H9 (cell line): ENCODE measurements at regions not wholly inside any gene's neighbourhood (a gene's known extent, or its start where the extent isn't known, plus 50 kb on each side); places are given as distances from the start of the nearest gene placed in this dataset.

Source experiments
- DNase-seq: peaks from one replicate; pipeline ENCODE4 v3.0.0-alpha.2; 2017
- H2AFZ ChIP-seq: one replicate; pipeline ENCODE4 v1.6.1; 2013; ENCODE audit warnings: mild to moderate bottlenecking, low read length, control low read depth, moderate library complexity
- H2AK5ac ChIP-seq: 2 replicates; pipeline ENCODE4 v1.6.1; 2013; ENCODE audit warnings: low read length, control low read depth, mixed read lengths; ENCODE audit not compliant: insufficient read length
- H2BK120ac ChIP-seq: one replicate; pipeline ENCODE4 v1.6.1; 2013; ENCODE audit warnings: low read depth, mild to moderate bottlenecking, low read length, control low read depth, inconsistent platforms; ENCODE audit not compliant: poor library complexity, severe bottlenecking
- H2BK12ac ChIP-seq: 2 replicates; pipeline ENCODE4 v1.6.1; 2013; ENCODE audit warnings: low read length, control low read depth, mixed read lengths, low read depth; ENCODE audit not compliant: insufficient read length
- H2BK15ac ChIP-seq: 2 replicates; pipeline ENCODE4 v1.6.1; 2013; ENCODE audit warnings: low read depth, low read length, control low read depth
- H2BK20ac ChIP-seq: one replicate; pipeline ENCODE4 v1.6.1; 2013; ENCODE audit warnings: low read depth, mild to moderate bottlenecking, low read length, control low read depth, inconsistent platforms; ENCODE audit not compliant: poor library complexity, severe bottlenecking
- H2BK5ac ChIP-seq: 2 replicates; pipeline ENCODE4 v1.6.1; 2013; ENCODE audit warnings: low read length, control low read depth, mixed read lengths; ENCODE audit not compliant: insufficient read length
- H3K14ac ChIP-seq: 2 replicates; pipeline ENCODE4 v1.6.1; 2013; ENCODE audit warnings: low read length, control low read depth; ENCODE audit not compliant: insufficient read depth
- H3K18ac ChIP-seq: 2 replicates; pipeline ENCODE4 v1.6.1; 2013; ENCODE audit warnings: low read depth, mild to moderate bottlenecking, mixed read lengths, low read length, control low read depth; ENCODE audit not compliant: insufficient read length
- H3K23ac ChIP-seq: 2 replicates; pipeline ENCODE4 v1.6.1; 2013; ENCODE audit warnings: low read length, control low read depth, mixed read lengths, low read depth; ENCODE audit not compliant: insufficient read length
- H3K23me2 ChIP-seq: 2 replicates; pipeline ENCODE4 v1.6.1; 2013; ENCODE audit warnings: low read depth, mild to moderate bottlenecking, mixed read lengths, low read length, control low read depth; ENCODE audit not compliant: insufficient read length, poor library complexity, severe bottlenecking
- H3K27ac ChIP-seq: 2 replicates; pipeline ENCODE4 v1.5.1; 2013; ENCODE audit warnings: low read length, control low read depth, mixed read lengths, low read depth; ENCODE audit not compliant: insufficient read length
- H3K27me3 ChIP-seq: 2 replicates; pipeline ENCODE4 v1.6.1; 2013; ENCODE audit warnings: low read length, control low read depth, inconsistent platforms; ENCODE audit not compliant: insufficient read depth
- H3K4ac ChIP-seq: 2 replicates; pipeline ENCODE4 v1.6.1; 2013; ENCODE audit warnings: low read depth, mild to moderate bottlenecking, control low read depth, inconsistent platforms, low read length, moderate library complexity
- H3K4me1 ChIP-seq: 2 replicates; pipeline ENCODE4 v1.6.1; 2013; ENCODE audit warnings: low read length, control low read depth, inconsistent platforms; ENCODE audit not compliant: insufficient read depth
- H3K4me2 ChIP-seq: 2 replicates; pipeline ENCODE4 v1.6.1; 2013; ENCODE audit warnings: low read length, control low read depth, mixed read lengths; ENCODE audit not compliant: insufficient read length, insufficient read depth
- H3K56ac ChIP-seq: 2 replicates; pipeline ENCODE4 v1.6.1; 2013; ENCODE audit warnings: low read depth, mild to moderate bottlenecking, mixed read lengths, low read length, control low read depth; ENCODE audit not compliant: insufficient read length
- H3K79me1 ChIP-seq: 2 replicates; pipeline ENCODE4 v1.6.1; 2013; ENCODE audit warnings: low read depth, mild to moderate bottlenecking, moderate library complexity, low read length, control low read depth, inconsistent platforms; ENCODE audit not compliant: insufficient read depth, poor library complexity, severe bottlenecking
- H3K79me2 ChIP-seq: 2 replicates; pipeline ENCODE4 v1.6.1; 2013; ENCODE audit warnings: low read length, control low read depth, inconsistent platforms; ENCODE audit not compliant: insufficient read depth
- H3K9ac ChIP-seq: 2 replicates; pipeline ENCODE4 v1.6.1; 2013; ENCODE audit warnings: low read length, control low read depth, mixed read lengths; ENCODE audit not compliant: insufficient read length; ENCODE audit errors: extremely low read depth
- H3K9me3 ChIP-seq: one replicate; pipeline ENCODE4 v1.6.1; 2013; ENCODE audit warnings: low read depth, low read length, inconsistent platforms; ENCODE audit not compliant: control insufficient read depth
- H3T11ph ChIP-seq: one replicate; pipeline ENCODE4 v1.6.1; 2013; ENCODE audit warnings: mild to moderate bottlenecking, low read length, control low read depth, inconsistent platforms
- H4K20me1 ChIP-seq: one replicate; pipeline ENCODE4 v1.6.1; 2013; ENCODE audit not compliant: control insufficient read depth, insufficient read length, insufficient read depth
- H4K5ac ChIP-seq: 2 replicates; pipeline ENCODE4 v1.6.1; 2013; ENCODE audit warnings: low read depth, mild to moderate bottlenecking, mixed read lengths, low read length, control low read depth; ENCODE audit not compliant: insufficient read length
- H4K8ac ChIP-seq: replicated peaks from 2 replicates; pipeline ENCODE4 v1.6.1; 2013; ENCODE audit warnings: low read length, control low read depth, mixed read lengths, low read depth; ENCODE audit not compliant: insufficient read length
- H4K91ac ChIP-seq: 2 replicates; pipeline ENCODE4 v1.6.1; 2013; ENCODE audit warnings: low read depth, mild to moderate bottlenecking, moderate library complexity, mixed read lengths, low read length, control low read depth; ENCODE audit not compliant: insufficient read length
- H3K27ac Mint-ChIP-seq, 3 experiments: 2 replicates in 2 of 3; 3 replicates in 1 of 3; pipeline ENCODE4 v1.8.0; 2020 to 2021; ENCODE audit warnings: mixed read lengths in 3 of 3, mild to moderate bottlenecking in 1 of 3, moderate library complexity in 1 of 3
- H3K27me3 Mint-ChIP-seq: 2 replicates; pipeline ENCODE4 v1.8.0; 2021; ENCODE audit warnings: low read depth, mild to moderate bottlenecking, moderate library complexity, mixed read lengths
- H3K36me3 Mint-ChIP-seq, 3 experiments: 2 replicates in 2 of 3; 3 replicates in 1 of 3; pipeline ENCODE4 v1.8.0; 2020 to 2021; ENCODE audit warnings: low read depth in 3 of 3, mixed read lengths in 3 of 3; ENCODE audit not compliant: insufficient read depth in 1 of 3
- H3K4me1 Mint-ChIP-seq, 2 experiments: 2 replicates each; pipeline ENCODE4 v1.8.0; 2020; ENCODE audit warnings: mixed read lengths in 2 of 2
- H3K4me3 Mint-ChIP-seq, 2 experiments: 2 replicates in 1 of 2; 3 replicates in 1 of 2; pipeline ENCODE4 v1.8.0; 2020 to 2021; ENCODE audit warnings: mild to moderate bottlenecking in 2 of 2, mixed read lengths in 2 of 2, moderate library complexity in 1 of 2
- H3K9me3 Mint-ChIP-seq, 2 experiments: 2 replicates in 1 of 2; 3 replicates in 1 of 2; pipeline ENCODE4 v1.8.0; 2020; ENCODE audit warnings: mild to moderate bottlenecking in 2 of 2, mixed read lengths in 2 of 2, moderate library complexity in 1 of 2
- WGBS: extraction: QIAGEN DNeasy Blood & Tissue Kit; methylation state at CpG from one replicate; pipeline ENCODE4 v1.1.7; 2013; ENCODE audit warnings: missing lambda C conversion rate, low lambda C conversion rate, mixed read lengths; ENCODE audit not compliant: insufficient read length; ENCODE audit errors: extremely low coverage; 5-methylcytosine and 5-hydroxymethylcytosine counted together
- TF ChIP-seq, protein P1 (sequence below): fragments of 200-600 bp; sonication (generic); conservative IDR thresholded peaks from 3 replicates; pipeline ENCODE4 v1.8.0; 2021; ENCODE audit warnings: antibody characterized with exemption, mild to moderate bottlenecking

DNA sequence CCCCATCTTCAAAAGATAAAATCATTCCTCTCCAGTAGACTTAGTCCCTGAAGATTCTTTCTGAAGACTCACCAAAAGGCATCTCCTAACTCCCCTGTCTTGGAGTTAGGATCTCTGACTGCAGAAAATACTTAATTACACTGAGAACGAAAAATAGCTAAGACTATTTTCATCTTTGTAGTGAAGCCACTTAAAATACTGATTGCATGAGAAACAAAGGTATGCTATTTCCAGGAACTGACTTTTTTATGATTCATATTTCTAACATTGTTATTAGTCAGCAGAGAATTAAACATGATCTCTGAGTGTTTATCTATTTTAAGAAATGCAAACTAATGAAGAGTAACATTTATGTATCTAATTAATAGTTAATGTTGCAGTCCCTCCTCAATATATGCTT lies 71.8 kb upstream of the NR3C2 start:
- no peak overlapping the region for H2AFZ ChIP-seq
- Mint-ChIP-seq H3K36me3 (no peaks in the 10 kb centered on the region), H3K27ac (no peak overlapping the region), H3K4me3 (no peak overlapping the region), H3K4me1 (no peaks in the 10 kb centered on the region), H3K27me3 (peaks cover 2% of the 10 kb centered on the region; the same call in 1 of the 2 replicates), H3K9me3 (peaks cover 0 to 4% of the 10 kb centered on the region in 2 experiments; a peak in 3 of 5 replicates)
- H3K79me2 ChIP-seq: no peaks in the 10 kb centered on the region
- H3K56ac ChIP-seq: no peak overlapping the region
- no peak overlapping the region for H4K5ac ChIP-seq
- H3K14ac ChIP-seq: no peak overlapping the region
- no peak overlapping the region for H2AK5ac ChIP-seq
- no peak overlapping the region for H3K9ac ChIP-seq
- H3K18ac ChIP-seq: no peak overlapping the region
- no peaks in the 10 kb centered on the region for H3K9me3 ChIP-seq
- H3K79me1 ChIP-seq: no peaks in the 10 kb centered on the region
- H3K27me3 ChIP-seq: no peaks in the 10 kb centered on the region
- no peaks in the 10 kb centered on the region for H3K4me1 ChIP-seq
- H4K8ac ChIP-seq: no peak overlapping the region
- DNase-seq: no peak
- H3K23me2 ChIP-seq: no peaks in the 10 kb centered on the region
- H3T11ph ChIP-seq: no peak overlapping the region
- H3K23ac ChIP-seq: no peak overlapping the region
- no peak overlapping the region for H3K4me2 ChIP-seq
- TF ChIP-seq, protein P1, sequence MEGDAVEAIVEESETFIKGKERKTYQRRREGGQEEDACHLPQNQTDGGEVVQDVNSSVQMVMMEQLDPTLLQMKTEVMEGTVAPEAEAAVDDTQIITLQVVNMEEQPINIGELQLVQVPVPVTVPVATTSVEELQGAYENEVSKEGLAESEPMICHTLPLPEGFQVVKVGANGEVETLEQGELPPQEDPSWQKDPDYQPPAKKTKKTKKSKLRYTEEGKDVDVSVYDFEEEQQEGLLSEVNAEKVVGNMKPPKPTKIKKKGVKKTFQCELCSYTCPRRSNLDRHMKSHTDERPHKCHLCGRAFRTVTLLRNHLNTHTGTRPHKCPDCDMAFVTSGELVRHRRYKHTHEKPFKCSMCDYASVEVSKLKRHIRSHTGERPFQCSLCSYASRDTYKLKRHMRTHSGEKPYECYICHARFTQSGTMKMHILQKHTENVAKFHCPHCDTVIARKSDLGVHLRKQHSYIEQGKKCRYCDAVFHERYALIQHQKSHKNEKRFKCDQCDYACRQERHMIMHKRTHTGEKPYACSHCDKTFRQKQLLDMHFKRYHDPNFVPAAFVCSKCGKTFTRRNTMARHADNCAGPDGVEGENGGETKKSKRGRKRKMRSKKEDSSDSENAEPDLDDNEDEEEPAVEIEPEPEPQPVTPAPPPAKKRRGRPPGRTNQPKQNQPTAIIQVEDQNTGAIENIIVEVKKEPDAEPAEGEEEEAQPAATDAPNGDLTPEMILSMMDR: no peak
- WGBS: no CpG with 5 or more reads among the region's 1 CpG
- no peak overlapping the region for H3K4ac ChIP-seq
- no peak overlapping the region for H2BK12ac ChIP-seq
- no peaks in the 10 kb centered on the region for H4K20me1 ChIP-seq
- no peak overlapping the region for H3K27ac ChIP-seq
- H2BK15ac ChIP-seq: no peak overlapping the region
- H2BK120ac ChIP-seq: no peak overlapping the region
- no peak overlapping the region for H4K91ac ChIP-seq
- H2BK20ac ChIP-seq: no peak overlapping the region
- no peak overlapping the region for H2BK5ac ChIP-seq
